ENCODE measurements at regions not wholly inside any gene's neighbourhood (a gene's known extent, or its start where the extent isn't known, plus 50 kb on each side); places are given as distances from the start of the nearest gene placed in this dataset.
"Not testable (repeated sequence)": the region's sequence is repeated elsewhere in the genome, so short reads cannot be mapped to it uniquely, and the experiment has no call there.

- DNase-seq (ENCODE audit: low spot score) = no peak
These were observed 98.9 kb upstream of the MAPRE2 start for GRCh38 chr18:34942276-34942675.

- no peak for DNase-seq (ENCODE audit: low spot score)
These were observed 98.2 kb upstream of the MAPRE2 start for GRCh38 chr18:34942975-34943374.

- no peak for DNase-seq (ENCODE audit: low spot score)
These were observed 97.6 kb upstream of the MAPRE2 start for GRCh38 chr18:34943587-34943986.

- peak; percentile 51 for DNase-seq (ENCODE audit: low spot score)
These were observed 93.5 kb upstream of the MAPRE2 start for GRCh38 chr18:34947711-34948125.

GRCh38 chr18:34951625-34952379, 89.4 kb upstream of the MAPRE2 start:
- DNase-seq (ENCODE audit: low spot score) = no peak

- no peak for DNase-seq (ENCODE audit: low spot score)
These were observed 88.0 kb upstream of the MAPRE2 start for GRCh38 chr18:34953212-34953611.

GRCh38 chr18:34955494-34955893, 85.7 kb upstream of the MAPRE2 start:
- not testable (repeated sequence) for DNase-seq (ENCODE audit: low spot score)

- no peak for DNase-seq (ENCODE audit: low spot score)
These were observed 84.5 kb upstream of the MAPRE2 start for GRCh38 chr18:34956663-34957062.

- DNase-seq (ENCODE audit: low spot score) = no peak
These were observed 83.9 kb upstream of the MAPRE2 start for GRCh38 chr18:34957119-34957863.

- DNase-seq (ENCODE audit: low spot score) = no peak
These were observed 83.4 kb upstream of the MAPRE2 start for GRCh38 chr18:34957864-34958259.

GRCh38 chr18:34959211-34959829, 81.9 kb upstream of the MAPRE2 start:
- DNase-seq (ENCODE audit: low spot score) = no peak

- DNase-seq (ENCODE audit: low spot score) = no peak
These were observed 81.2 kb upstream of the MAPRE2 start for GRCh38 chr18:34959989-34960388.

- no peak for DNase-seq (ENCODE audit: low spot score)
These were observed 76.1 kb upstream of the MAPRE2 start for GRCh38 chr18:34965108-34965507.

- DNase-seq (ENCODE audit: low spot score) = no peak
These were observed 75.6 kb upstream of the MAPRE2 start for GRCh38 chr18:34965566-34965965.

GRCh38 chr18:34970106-34970505, 71.1 kb upstream of the MAPRE2 start:
- DNase-seq (ENCODE audit: low spot score) = no peak

GRCh38 chr18:34971313-34971712, 69.9 kb upstream of the MAPRE2 start:
- DNase-seq (ENCODE audit: low spot score) = no peak

- DNase-seq (ENCODE audit: low spot score) = no peak
These were observed 68.3 kb upstream of the MAPRE2 start for GRCh38 chr18:34972765-34973414.

GRCh38 chr18:34976123-34976522, 65.1 kb upstream of the MAPRE2 start:
- DNase-seq (ENCODE audit: low spot score) = no peak

- no peak for DNase-seq (ENCODE audit: low spot score)
These were observed 64.7 kb upstream of the MAPRE2 start for GRCh38 chr18:34976534-34976898.

- peak; percentile 89 for DNase-seq (ENCODE audit: low spot score)
These were observed 64.0 kb upstream of the MAPRE2 start for GRCh38 chr18:34976899-34977837.

GRCh38 chr18:34977838-34978532, 63.2 kb upstream of the MAPRE2 start:
- DNase-seq (ENCODE audit: low spot score) = peak; percentile 71
